Cardiac fibroblast (primary cell): ENCODE measurements at regions not wholly inside any gene's neighbourhood (a gene's known extent, or its start where the extent isn't known, plus 50 kb on each side); places are given as distances from the start of the nearest gene placed in this dataset.

Experiments
- DNase-seq, 2 donors: peaks; one replicate each; pipeline versions ENCODE4 v3.0.0 to v3.0.0-alpha.2; 2010; ENCODE audit warnings: low read depth in 2 of 2
- H3K4me3 ChIP-seq, 2 donors: replicated peaks in 1 of 2; 1 replicate in 1 of 2; 2 replicates in 1 of 2; pipeline ENCODE4 v1.5.1; 2011; ENCODE audit warnings: low read depth in 2 of 2, low read length in 2 of 2, mild to moderate bottlenecking in 2 of 2, moderate library complexity in 1 of 2
- CTCF ChIP-seq: IDR thresholded peaks from one replicate; pipeline ENCODE4 v1.5.1; 2011; ENCODE audit warnings: low read depth, mild to moderate bottlenecking, low read length, inconsistent platforms

DNA sequence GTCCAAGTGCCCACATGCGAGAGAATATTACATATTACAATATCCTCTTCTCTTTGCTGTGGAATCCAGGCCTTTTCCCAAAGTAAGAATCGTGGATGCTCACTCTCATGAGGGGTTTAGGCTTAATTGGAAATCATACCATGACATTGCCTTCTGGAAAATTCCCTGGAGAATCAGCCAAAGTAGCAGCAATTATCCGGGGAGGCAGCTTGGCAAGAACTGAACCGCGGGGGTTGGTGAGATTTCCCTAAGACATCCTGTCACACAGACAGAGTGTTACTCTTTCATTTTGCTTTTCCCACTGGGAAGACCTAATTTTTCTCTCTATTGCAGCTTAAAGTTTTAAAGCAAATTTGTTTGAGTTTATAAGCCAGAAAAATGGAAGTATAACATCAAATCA lies 463.6 kb upstream of the DPP6 start:
- no peak for TF ChIP-seq CTCF
- DNase-seq, result no peak
- no peak overlapping the region for H3K4me3 ChIP-seq

DNA sequence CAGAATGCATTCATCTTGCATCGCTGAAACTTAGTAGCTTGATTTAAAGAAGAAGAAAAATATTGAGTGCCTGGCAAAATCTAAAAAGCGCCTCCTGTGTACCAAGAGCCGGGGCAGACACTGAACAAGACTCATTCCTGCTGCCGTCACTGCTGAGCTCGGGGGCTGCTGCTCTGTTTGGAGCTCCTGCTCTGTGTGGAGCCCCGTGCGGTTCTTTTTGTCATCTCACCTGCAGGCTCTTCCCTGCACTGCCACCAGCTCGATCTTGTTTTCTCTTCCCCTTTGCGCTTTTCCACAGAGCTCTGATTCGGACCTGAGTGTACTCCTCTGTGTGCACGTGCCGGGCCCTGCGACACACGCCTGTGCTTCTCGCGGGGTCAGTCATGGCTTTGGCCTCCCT lies 462.1 kb upstream of the DPP6 start:
- DNase-seq, result no peak
- TF ChIP-seq CTCF, result no peak
- no peak overlapping the region for H3K4me3 ChIP-seq

DNA sequence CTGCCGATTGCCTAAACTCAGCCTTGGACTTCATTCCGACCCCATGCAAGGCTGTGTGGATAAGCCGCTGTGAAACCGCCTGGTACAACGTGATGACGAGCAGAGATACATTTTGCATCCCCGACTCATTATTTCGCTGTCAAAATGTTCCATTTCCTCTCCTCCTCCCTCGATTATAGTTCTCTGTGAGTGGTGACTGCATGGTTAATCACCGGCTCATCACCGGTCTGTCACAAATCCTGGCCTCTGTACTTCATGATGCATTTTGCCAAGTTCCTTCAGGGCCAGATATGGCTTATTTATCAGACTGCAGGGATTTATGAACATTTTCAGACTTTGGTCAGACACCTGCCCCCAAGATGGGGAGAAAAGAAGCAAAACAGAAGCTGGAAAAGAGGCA lies 461.6 kb upstream of the DPP6 start:
- DNase-seq, result no peak
- TF ChIP-seq CTCF, result no peak
- no peak overlapping the region for H3K4me3 ChIP-seq

DNA sequence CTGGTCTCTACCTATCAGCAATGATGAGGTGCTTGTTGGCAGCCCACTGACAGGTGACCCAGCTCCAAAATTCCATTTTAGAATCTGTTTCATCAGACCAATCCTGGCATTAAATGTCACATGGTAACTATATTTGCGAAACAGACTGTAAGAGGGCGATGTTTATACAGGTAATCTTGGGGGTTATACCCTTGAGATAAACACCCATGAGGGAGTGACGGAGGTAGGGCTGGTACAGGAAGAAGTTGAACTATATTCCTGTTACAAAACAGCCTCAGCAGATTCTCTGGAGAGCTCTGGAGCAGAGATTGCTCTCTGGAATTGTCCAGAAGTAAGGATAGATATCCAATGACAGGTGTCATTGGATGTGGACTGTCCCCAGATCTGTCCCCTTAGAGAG lies 444.8 kb upstream of the DPP6 start:
- DNase-seq, result no peak
- no peak for TF ChIP-seq CTCF

GRCh38 chr7:153616711-153617325 lies 435.4 kb upstream of the DPP6 start:
- no peak for DNase-seq
- H3K4me3 ChIP-seq, result no peak overlapping the region
- TF ChIP-seq CTCF, result no peak

More for the DNA sequence above, 444.8 kb upstream of the DPP6 start:
- H3K4me3 ChIP-seq, result no peak overlapping the region

DNA sequence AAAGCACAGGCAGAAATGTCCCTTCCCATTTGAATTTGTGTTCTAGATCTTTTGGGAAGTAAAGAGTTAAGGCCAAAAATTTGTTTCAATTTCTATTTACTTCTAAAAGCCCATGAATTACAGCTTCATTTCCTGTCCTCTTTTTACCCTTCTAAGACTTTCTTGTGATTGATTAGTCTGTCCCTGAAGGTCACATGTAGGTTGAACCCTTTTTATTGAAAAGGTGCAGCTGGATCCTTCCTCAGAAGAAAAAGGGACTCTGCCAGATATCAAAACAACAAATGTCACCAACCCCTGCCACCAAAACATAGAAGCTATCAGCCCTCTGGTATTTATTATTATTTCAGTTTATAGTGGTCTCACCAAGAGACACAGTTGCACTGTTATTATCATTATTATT lies 424.9 kb upstream of the DPP6 start:
- TF ChIP-seq CTCF, result no peak
- DNase-seq, result no peak
- no peak overlapping the region for H3K4me3 ChIP-seq

GRCh38 chr7:153628406-153628805 lies 423.8 kb upstream of the DPP6 start:
- H3K4me3 ChIP-seq, result no peak overlapping the region
- DNase-seq, result no peak
- no peak for TF ChIP-seq CTCF
